ENCODE measurements at regions not wholly inside any gene's neighbourhood (a gene's known extent, or its start where the extent isn't known, plus 50 kb on each side); places are given as distances from the start of the nearest gene placed in this dataset.
"Not testable (repeated sequence)": the region's sequence is repeated elsewhere in the genome, so short reads cannot be mapped to it uniquely, and the experiment has no call there.

DNA sequence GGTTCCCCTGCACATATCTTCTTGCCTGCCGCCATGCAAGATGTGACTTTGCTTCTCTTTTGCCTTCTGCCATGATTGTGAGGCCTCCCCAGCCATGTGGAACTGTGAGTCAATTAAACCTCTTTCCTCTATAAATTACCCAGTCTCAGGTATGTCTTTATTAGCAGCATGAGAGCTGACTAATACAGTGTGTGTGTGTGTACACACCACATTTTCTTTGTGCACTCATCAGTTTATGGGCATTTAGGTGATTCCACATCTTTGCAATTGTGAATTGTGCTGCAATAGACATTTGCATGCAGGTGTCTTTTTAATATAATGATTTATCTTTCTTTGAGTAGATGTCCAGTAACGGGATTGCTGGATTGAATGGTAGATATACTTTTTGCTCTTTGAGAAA lies 122.4 kb upstream of the ITGB1 start:
- H3K4me3 ChIP-seq; in situ Hi-C loops (cut with MboI; ENCODE audit: low pct_unique_long_range_greater_than_20kb in 2 of 9, low sequenced_read_pairs in 9 of 9, unreplicated experiment in 9 of 9); ATAC-seq (replicated peaks in 6 of 8); H3K27ac ChIP-seq: not testable (repeated sequence)
- peaks cover 0 to 27% of the 10 kb centered on the region in 2 donors for H3K4me1 ChIP-seq (replicated peaks in 1 of 2)
- WGBS, 10 experiments = 76 to 100% (median 86%) methylated on average over 1 to 2 of the region's 2 CpGs; no CpG with 5 or more reads in 1 of the 10 experiments

DNA sequence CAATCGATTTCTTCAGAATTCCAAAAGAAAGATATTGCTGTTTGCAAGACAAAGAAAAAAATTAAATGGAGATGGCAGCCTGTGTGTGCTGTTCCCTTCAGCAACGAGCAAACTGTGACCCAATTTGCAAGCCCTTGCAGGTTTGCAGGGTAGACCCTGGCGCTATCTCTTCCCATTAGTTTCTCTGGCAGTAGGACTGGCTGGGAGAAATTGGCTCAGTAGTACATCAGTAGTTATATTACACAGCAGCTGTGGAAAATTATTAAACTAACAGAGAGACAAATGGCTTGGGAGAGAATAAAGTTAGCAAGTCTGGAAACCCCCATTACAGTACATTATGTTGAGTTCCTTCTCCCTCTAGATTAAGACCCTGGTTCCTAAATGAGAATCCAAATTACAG lies 116.4 kb upstream of the ITGB1 start:
- Histone ChIP-seq H3K4me1 (replicated peaks in 1 of 2) (no peaks in the 10 kb centered on the region), H3K4me3 (no peak overlapping the region), H3K27ac (no peak overlapping the region)
- no peak for ATAC-seq (replicated peaks in 6 of 8)
- in situ Hi-C loops (cut with MboI; ENCODE audit: low pct_unique_long_range_greater_than_20kb in 2 of 9, low sequenced_read_pairs in 9 of 9, unreplicated experiment in 9 of 9) = no loop called here
- WGBS, 10 experiments = 14 to 85% (median 36%) methylated on average over 1 to 3 of the region's 3 CpGs; no CpG with 5 or more reads in 1 of the 10 experiments

DNA sequence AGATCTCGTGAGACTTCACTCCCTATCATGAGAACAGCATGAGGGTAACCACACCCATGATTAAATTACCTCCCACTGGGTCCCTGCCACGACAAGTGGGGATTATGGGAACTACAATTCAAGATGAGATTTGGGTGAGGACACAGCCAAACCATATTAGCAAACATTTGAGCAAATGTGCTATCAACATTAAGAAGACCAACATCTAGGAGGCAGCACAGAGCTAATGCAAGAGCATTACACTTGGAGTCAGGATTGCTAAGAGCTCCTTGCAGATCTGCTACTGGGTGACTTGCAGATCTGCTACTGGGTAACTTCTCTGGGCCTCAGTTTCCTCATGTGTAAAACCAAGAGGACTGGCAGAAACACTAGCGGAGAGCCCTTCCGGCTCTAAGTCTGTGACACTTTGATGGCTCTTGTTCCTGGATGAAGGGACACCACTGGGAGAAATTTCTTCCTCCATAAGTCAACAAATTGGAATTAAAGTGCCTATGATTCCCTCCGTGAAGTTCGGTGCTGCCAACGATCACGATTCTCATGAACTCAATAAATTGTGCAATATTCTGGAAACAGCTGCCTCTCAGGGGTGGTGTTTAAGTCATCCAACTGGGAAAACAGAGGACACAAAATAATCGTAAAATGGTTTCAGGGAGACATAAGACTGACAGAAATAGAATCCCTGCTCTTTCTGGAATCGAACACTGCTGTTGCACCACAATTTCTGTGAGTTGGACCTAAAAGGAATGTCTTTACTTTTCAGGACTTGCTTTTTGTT lies 115.8 kb upstream of the ITGB1 start:
- 6 to 100% (median 84%) methylated on average over 3 to 10 of the region's 10 CpGs; no CpG with 5 or more reads in 1 of the 10 experiments for WGBS, 10 experiments
- no peak overlapping the region for H3K27ac ChIP-seq

DNA sequence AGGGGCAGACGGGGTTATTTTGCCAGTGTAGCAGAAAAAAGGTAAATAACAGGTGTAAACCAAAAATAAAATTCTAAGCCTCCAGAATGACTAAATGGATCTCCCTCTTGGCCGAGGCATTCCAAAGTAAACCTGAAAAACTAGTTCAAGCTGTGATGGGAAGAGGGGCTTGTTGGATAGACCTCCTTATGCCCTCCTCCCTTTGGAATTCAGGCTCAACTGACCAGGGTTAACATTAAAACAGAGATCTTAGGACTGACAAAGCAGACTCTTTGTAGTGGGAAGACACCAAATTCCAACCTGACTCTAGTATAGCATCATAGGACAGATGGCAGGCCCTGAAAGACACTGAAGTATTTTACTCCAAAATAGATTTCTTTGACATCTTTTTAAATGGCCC lies 113.8 kb upstream of the ITGB1 start:
- H3K4me3 ChIP-seq = no peak overlapping the region
- WGBS, 10 experiments = 33 to 94% (median 83%) methylated on average over 1 to 2 of the region's 2 CpGs; no CpG with 5 or more reads in 3 of the 10 experiments
- H3K4me1 ChIP-seq (replicated peaks in 1 of 2) = no peaks in the 10 kb centered on the region
- H3K27ac ChIP-seq = no peak overlapping the region
- no peak for ATAC-seq (replicated peaks in 6 of 8)
- in situ Hi-C loops (cut with MboI; ENCODE audit: low pct_unique_long_range_greater_than_20kb in 2 of 9, low sequenced_read_pairs in 9 of 9, unreplicated experiment in 9 of 9) = no loop called here

More for the DNA sequence above, 115.8 kb upstream of the ITGB1 start:
- no peak overlapping the region for H3K4me3 ChIP-seq
- in situ Hi-C loops (cut with MboI; ENCODE audit: low pct_unique_long_range_greater_than_20kb in 2 of 9, low sequenced_read_pairs in 9 of 9, unreplicated experiment in 9 of 9) = no loop called here
- ATAC-seq (replicated peaks in 6 of 8) = no peak
- H3K4me1 ChIP-seq (replicated peaks in 1 of 2) = no peaks in the 10 kb centered on the region

DNA sequence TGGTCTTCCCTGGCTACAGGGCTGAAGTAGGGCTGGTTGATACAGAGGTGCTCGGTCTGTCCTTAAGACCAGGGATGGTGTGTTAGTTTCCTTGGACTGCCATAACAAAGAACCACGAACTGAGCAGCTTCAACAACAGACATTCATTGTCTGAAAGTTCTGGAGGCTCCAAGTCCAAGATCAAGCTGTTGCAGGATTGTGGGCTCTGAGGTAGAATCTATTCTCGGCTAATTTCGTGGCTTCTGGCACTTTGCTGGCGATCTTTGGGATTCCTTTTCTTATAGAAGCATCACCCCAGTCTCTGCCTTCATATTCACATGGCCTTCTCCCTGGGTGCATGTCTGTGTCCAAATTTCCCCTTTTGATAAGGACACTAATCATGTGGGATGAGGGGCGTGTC lies 112.1 kb upstream of the ITGB1 start:
- 14 to 100% (median 90%) methylated on average over 1 to 3 of the region's 6 CpGs; no CpG with 5 or more reads in 3 of the 10 experiments for WGBS, 10 experiments
- no peaks in the 10 kb centered on the region for H3K4me1 ChIP-seq (replicated peaks in 1 of 2)
- H3K4me3 ChIP-seq = no peak overlapping the region
- ATAC-seq (replicated peaks in 6 of 8) = no peak
- in situ Hi-C loops (cut with MboI; ENCODE audit: low pct_unique_long_range_greater_than_20kb in 2 of 9, low sequenced_read_pairs in 9 of 9, unreplicated experiment in 9 of 9) = no loop called here
- no peak overlapping the region for H3K27ac ChIP-seq

DNA sequence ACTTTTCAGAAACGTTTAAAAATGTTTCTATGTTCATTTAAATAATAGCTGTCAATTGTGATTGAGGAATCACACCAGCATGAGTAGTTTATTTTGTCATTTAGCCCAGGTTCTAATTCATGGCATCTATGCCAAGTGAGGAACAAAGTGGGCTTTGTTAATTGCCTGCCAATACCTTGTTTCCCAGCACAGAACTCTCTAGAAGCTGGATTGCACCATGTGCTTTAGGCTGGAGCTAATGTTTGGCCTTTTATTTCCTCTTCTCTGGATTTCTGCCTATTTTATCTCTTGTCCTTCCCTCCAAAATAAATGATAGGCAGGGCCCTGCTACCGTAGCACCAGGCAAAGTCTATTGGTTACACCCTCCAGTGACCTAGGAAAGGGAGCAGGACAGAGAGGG lies 109.9 kb upstream of the ITGB1 start:
- ATAC-seq (replicated peaks in 6 of 8) = no peak
- WGBS, 10 experiments = 0 to 83% (median 61%) methylated on average over 1 to 2 of the region's 2 CpGs; no CpG with 5 or more reads in 1 of the 10 experiments
- Histone ChIP-seq H3K27ac (no peak overlapping the region), H3K4me3 (no peak overlapping the region), H3K4me1 (replicated peaks in 1 of 2) (no peaks in the 10 kb centered on the region)
- in situ Hi-C loops (cut with MboI; ENCODE audit: low pct_unique_long_range_greater_than_20kb in 2 of 9, low sequenced_read_pairs in 9 of 9, unreplicated experiment in 9 of 9) = no loop called here

DNA sequence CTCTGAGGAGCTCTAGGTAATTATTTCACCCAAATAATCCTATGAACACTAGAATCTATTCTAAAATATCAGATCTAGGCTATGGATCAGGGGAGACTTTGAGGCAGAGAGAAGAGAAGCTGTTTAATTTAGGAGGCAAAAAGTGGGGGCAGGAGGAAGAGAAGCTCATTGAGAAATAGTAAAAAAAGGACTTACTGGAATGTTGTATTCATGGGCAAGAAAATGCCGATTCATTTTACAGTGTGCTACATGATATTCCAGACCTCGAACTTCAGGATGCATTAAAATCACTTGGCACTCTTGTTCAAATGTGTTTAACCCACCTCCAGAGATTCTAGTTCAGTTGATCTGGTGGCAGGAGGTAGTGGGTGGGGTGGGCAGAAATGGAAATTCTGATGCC lies 109.5 kb upstream of the ITGB1 start:
- peak in 1 of 8 experiments; percentile 52 for ATAC-seq (replicated peaks in 6 of 8)

DNA sequence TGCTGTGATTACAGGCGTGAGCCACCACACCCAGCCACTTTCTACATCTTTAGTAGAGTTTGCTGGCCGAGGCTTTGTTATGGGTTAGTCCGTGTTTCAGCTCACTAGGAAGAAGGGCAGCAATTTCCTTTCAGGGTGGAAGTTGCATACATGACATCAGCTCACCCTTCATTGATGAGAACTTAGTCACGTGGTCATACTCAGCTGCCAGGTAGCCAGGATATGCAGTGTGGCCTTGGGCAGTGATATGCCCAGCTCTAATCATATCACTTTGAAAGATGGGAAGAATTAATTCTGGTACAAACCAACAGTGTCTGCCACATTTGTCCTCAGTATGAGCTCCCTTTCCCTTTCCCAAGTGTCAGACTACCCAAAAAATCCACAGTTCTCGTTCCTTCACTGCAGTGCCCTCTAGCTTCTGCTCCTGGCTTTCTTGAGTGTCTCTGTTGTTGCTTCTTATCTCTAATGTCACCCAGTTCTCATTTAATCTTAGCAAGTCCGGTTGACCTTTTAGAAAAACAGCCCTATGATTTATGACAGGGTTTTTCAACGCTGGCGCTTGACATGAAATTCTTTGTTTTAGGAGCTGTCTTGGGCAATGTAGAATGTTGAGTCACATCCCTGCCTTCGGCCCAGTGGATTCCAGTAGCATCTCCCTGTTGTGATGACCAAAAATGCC lies 108.7 kb upstream of the ITGB1 start:
- in situ Hi-C loops (cut with MboI; ENCODE audit: low pct_unique_long_range_greater_than_20kb in 2 of 9, low sequenced_read_pairs in 9 of 9, unreplicated experiment in 9 of 9) = no loop called here
- 22 to 100% (median 71%) methylated on average over 1 to 8 of the region's 9 CpGs for WGBS, 10 experiments
- Histone ChIP-seq H3K4me3 (no peak overlapping the region), H3K4me1 (replicated peaks in 1 of 2) (no peaks in the 10 kb centered on the region), H3K27ac (no peak overlapping the region)
- ATAC-seq (replicated peaks in 6 of 8) = peak in 1 of 8 experiments; percentile 47

More for the DNA sequence above, 109.5 kb upstream of the ITGB1 start:
- Histone ChIP-seq H3K4me1 (replicated peaks in 1 of 2) (no peaks in the 10 kb centered on the region), H3K4me3 (no peak overlapping the region), H3K27ac (no peak overlapping the region)
- in situ Hi-C loops (cut with MboI; ENCODE audit: low pct_unique_long_range_greater_than_20kb in 2 of 9, low sequenced_read_pairs in 9 of 9, unreplicated experiment in 9 of 9) = no loop called here
- 15 to 100% (median 84%) methylated on average over 1 to 2 of the region's 2 CpGs; no CpG with 5 or more reads in 1 of the 10 experiments for WGBS, 10 experiments

DNA sequence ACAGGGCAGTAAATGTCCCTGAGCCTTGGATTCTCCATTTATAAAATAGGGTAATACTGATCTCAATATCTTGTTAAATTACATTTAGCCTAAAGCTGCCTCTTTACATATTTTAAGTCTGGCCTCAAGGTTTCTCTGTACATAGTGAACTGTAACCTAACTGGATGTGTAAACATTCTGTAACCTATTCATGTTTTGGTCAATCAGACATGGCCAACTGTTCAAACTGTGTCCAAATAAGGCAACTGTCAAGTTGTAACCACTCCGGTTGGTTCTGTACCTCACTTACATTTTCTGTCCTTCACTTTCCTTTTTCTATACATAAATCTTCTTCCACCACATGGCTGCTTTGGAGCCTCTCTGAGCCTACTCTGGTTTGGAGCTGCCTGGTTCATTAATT lies 107.1 kb upstream of the ITGB1 start:
- ATAC-seq (replicated peaks in 6 of 8) = peak in 1 of 8 experiments; percentile 54
- Histone ChIP-seq H3K4me3 (no peak overlapping the region), H3K27ac (no peak overlapping the region), H3K4me1 (replicated peaks in 1 of 2) (no peaks in the 10 kb centered on the region)
- WGBS, 10 experiments = 86 to 100% (median 100%) methylated on average over 1 of the region's 1 CpG; no CpG with 5 or more reads in 1 of the 10 experiments
- in situ Hi-C loops (cut with MboI; ENCODE audit: low pct_unique_long_range_greater_than_20kb in 2 of 9, low sequenced_read_pairs in 9 of 9, unreplicated experiment in 9 of 9) = no loop called here

DNA sequence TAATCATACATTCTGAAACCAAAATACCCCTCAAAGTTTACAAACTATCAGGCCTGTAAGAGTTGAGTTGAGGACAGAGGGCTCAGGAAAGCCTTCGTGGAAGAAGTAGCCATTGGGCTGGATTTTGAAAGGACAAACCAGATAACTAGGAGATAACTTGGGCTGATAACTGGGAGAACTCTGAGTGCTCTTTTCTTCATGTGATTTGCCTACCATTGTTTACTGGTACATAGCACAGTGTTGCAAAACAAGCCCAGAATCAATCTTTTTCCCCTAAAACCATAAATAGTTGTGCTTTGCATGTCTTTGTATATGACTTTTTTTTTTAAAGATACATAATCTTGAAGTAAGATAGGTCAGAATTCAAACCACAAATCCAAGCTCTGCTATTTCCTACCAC lies 106.7 kb upstream of the ITGB1 start:
- WGBS, 10 experiments = 43 to 100% (median 86%) methylated on average over 1 of the region's 1 CpG; no CpG with 5 or more reads in 6 of the 10 experiments
- Histone ChIP-seq H3K4me1 (replicated peaks in 1 of 2) (no peaks in the 10 kb centered on the region), H3K4me3 (no peak overlapping the region), H3K27ac (no peak overlapping the region)
- peak in 1 of 8 experiments; percentile 51 for ATAC-seq (replicated peaks in 6 of 8)
- in situ Hi-C loops (cut with MboI; ENCODE audit: low pct_unique_long_range_greater_than_20kb in 2 of 9, low sequenced_read_pairs in 9 of 9, unreplicated experiment in 9 of 9) = no loop called here

DNA sequence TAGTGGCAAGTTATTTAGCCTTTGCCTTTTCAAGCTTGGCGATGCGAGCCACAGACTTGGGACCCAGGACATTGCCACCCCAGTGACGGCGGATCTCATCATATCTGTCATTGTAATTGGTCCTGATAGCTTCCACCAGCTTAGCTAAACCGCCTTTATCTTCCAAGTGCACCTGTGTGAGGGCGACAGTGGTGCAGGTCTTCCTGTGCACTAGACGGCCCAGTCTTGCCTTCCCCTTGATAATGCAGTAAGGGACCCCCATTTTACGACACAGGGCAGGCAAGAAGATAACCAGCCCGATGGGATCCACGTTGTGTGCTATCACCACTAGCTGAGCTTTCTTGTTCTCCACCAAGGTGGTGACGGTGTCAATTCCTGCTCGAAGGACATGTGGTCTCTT lies 99.6 kb upstream of the ITGB1 start:
- peaks cover 0 to 1% of the 10 kb centered on the region in 2 donors for H3K4me1 ChIP-seq (replicated peaks in 1 of 2)
- 85 to 100% (median 91%) methylated on average over 1 to 9 of the region's 12 CpGs; no CpG with 5 or more reads in 4 of the 10 experiments for WGBS, 10 experiments
- in situ Hi-C loops (cut with MboI; ENCODE audit: low pct_unique_long_range_greater_than_20kb in 2 of 9, low sequenced_read_pairs in 9 of 9, unreplicated experiment in 9 of 9) = no loop called here
- ATAC-seq (replicated peaks in 6 of 8) = no peak
- no peak overlapping the region for H3K4me3 ChIP-seq
- no peak overlapping the region for H3K27ac ChIP-seq

DNA sequence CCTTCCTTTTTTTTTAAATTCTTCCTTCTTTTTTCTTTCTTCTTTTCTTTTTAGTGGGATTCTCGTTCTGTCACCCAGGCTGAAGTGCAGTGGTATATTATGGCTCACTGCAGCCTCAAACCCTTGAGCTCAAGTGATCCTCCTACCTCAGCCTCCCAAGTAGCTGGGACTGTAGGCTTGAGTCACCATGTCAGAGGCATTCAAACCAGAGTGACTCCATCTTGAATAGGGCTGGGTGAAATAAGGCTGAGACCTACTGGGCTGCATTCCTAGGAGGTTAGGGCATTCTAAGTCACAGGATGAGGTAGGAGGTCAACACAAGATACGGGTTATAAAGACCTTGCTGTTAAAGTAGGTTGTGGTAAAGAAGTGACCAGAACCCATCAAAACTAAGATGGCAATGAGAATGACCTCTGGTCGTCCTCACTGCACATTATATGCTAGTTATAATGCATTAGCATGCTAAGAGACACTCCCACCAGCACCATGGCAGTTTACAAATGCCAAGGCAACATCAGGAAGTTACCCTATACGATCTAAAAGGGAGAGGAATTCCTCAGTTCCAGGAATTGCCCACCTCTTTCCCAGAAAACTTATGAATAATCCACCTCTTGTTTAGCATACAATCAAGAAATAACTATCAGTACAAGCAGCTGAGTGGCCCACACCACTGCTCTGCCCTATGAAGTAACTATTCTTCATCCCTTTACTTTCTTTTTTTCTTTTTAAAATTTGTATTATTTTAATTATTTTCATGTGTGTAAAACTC lies 99.0 kb upstream of the ITGB1 start:
- Histone ChIP-seq H3K4me3 (no peak overlapping the region), H3K4me1 (replicated peaks in 1 of 2) (peaks cover 0 to 7% of the 10 kb centered on the region in 2 donors), H3K27ac (no peak overlapping the region)
- in situ Hi-C loops (cut with MboI; ENCODE audit: low pct_unique_long_range_greater_than_20kb in 2 of 9, low sequenced_read_pairs in 9 of 9, unreplicated experiment in 9 of 9) = no loop called here
- peak in 3 of 8 experiments; percentile 61 to 72 (median 67) for ATAC-seq (replicated peaks in 6 of 8)
- WGBS, 10 experiments = 49 to 92% (median 68%) methylated on average over 1 to 4 of the region's 4 CpGs

DNA sequence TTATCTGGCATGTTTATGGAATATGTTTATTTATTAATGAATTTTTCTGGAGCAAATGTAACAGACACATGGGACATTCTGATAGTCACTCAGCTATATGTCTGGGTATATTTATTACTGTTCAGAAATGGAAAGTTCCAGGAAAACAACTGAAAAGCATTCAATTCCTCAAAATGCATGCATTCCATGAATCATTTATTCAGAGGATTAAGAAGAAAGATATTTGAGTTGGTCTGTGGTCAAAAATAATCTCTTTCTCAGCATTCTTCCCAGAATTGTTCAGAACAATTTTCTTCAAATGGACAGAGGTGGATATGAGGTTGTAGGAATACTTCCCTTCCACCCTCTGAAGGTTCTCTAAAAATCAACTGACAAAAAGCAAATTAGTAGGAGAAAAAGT lies 97.6 kb upstream of the ITGB1 start:
- Histone ChIP-seq H3K27ac (no peak overlapping the region), H3K4me3 (no peak overlapping the region), H3K4me1 (replicated peaks in 1 of 2) (peaks cover 0 to 11% of the 10 kb centered on the region in 2 donors)
- in situ Hi-C loops (cut with MboI; ENCODE audit: low pct_unique_long_range_greater_than_20kb in 2 of 9, low sequenced_read_pairs in 9 of 9, unreplicated experiment in 9 of 9) = no loop called here
- ATAC-seq (replicated peaks in 6 of 8) = peak in 3 of 8 experiments; percentile 70 to 85 (median 73)
